IPS DF 6.9 (cell line): ENCODE measurements at regions not wholly inside any gene's neighbourhood (a gene's known extent, or its start where the extent isn't known, plus 50 kb on each side); places are given as distances from the start of the nearest gene placed in this dataset.

Experiments used
- DNase-seq: peaks from one replicate; pipeline ENCODE4 v3.0.0-alpha.2; 2013; ENCODE audit warnings: low read depth, low spot score
- H3K27ac ChIP-seq: one replicate; pipeline ENCODE4 v1.5.1; 2013; ENCODE audit warnings: low read length, control low read depth
- H3K27me3 ChIP-seq: 2 replicates; pipeline ENCODE4 v1.6.1; 2013; ENCODE audit warnings: mild to moderate bottlenecking, low read length; ENCODE audit not compliant: control insufficient read depth, insufficient read depth
- H3K36me3 ChIP-seq: 2 replicates; pipeline ENCODE4 v1.6.1; 2013; ENCODE audit warnings: low read length; ENCODE audit not compliant: control insufficient read depth, insufficient read depth
- H3K4me1 ChIP-seq: 2 replicates; pipeline ENCODE4 v1.6.1; 2013; ENCODE audit warnings: low read length; ENCODE audit not compliant: control insufficient read depth, insufficient read depth
- H3K4me3 ChIP-seq: 2 replicates; pipeline ENCODE4 v1.5.1; 2013; ENCODE audit warnings: mild to moderate bottlenecking, low read length
- H3K9me3 ChIP-seq: 2 replicates; pipeline ENCODE4 v1.6.1; 2013; ENCODE audit warnings: low read length, inconsistent platforms; ENCODE audit not compliant: control insufficient read depth, insufficient read depth
- WGBS: extraction: QIAGEN DNeasy Blood & Tissue Kit; methylation state at CpG from one replicate; pipeline ENCODE4 v1.1.7; 2013; ENCODE audit warnings: mixed read lengths, missing lambda C conversion rate; ENCODE audit not compliant: insufficient read length, insufficient coverage; 5-methylcytosine and 5-hydroxymethylcytosine counted together

GRCh38 chr16:35196313-35196712 is 1736.9 kb downstream of the TP53TG3F start:
- H3K9me3 ChIP-seq: peaks cover 18% of the 10 kb centered on the region
- H3K27ac ChIP-seq: no peak overlapping the region
- H3K4me1 ChIP-seq: no peaks in the 10 kb centered on the region
- H3K4me3 ChIP-seq: no peak overlapping the region
- no peaks in the 10 kb centered on the region for H3K27me3 ChIP-seq
- no peak for DNase-seq
- WGBS: no CpG with 5 or more reads among the region's 21 CpGs
- H3K36me3 ChIP-seq: no peaks in the 10 kb centered on the region

- Histone ChIP-seq H3K27me3 (no peaks in the 10 kb centered on the region), H3K9me3 (peaks cover 23% of the 10 kb centered on the region), H3K27ac (no peak overlapping the region), H3K4me1 (no peaks in the 10 kb centered on the region), H3K4me3 (no peak overlapping the region), H3K36me3 (no peaks in the 10 kb centered on the region)
- DNase-seq: no peak
- no CpG with 5 or more reads among the region's 10 CpGs for whole genome bisulfite sequencing
Measured at GRCh38 chr16:35197656-35198055, 1738.2 kb downstream of the TP53TG3F start.

- H3K4me3 ChIP-seq: no peak overlapping the region
- no peak overlapping the region for H3K27ac ChIP-seq
- WGBS: no CpG with 5 or more reads among the region's 26 CpGs
- peaks cover 27% of the 10 kb centered on the region for H3K9me3 ChIP-seq
- DNase-seq: no peak
- H3K36me3 ChIP-seq: no peaks in the 10 kb centered on the region
- no peaks in the 10 kb centered on the region for H3K27me3 ChIP-seq
- H3K4me1 ChIP-seq: no peaks in the 10 kb centered on the region
Measured at GRCh38 chr16:35198223-35199199, 1739.1 kb downstream of the TP53TG3F start.

GRCh38 chr16:35200662-35201061 is 1741.2 kb downstream of the TP53TG3F start:
- no peak overlapping the region for H3K27ac ChIP-seq
- H3K9me3 ChIP-seq: peaks cover 14% of the 10 kb centered on the region
- no CpG with 5 or more reads among the region's 1 CpG for WGBS

GRCh38 chr16:35201151-35201550 is 1741.7 kb downstream of the TP53TG3F start:
- no peaks in the 10 kb centered on the region for H3K27me3 ChIP-seq
- no CpG with 5 or more reads among the region's 5 CpGs for WGBS
- DNase-seq: no peak
- peaks cover 14% of the 10 kb centered on the region for H3K9me3 ChIP-seq
- H3K36me3 ChIP-seq: no peaks in the 10 kb centered on the region
- no peaks in the 10 kb centered on the region for H3K4me1 ChIP-seq
- no peak overlapping the region for H3K27ac ChIP-seq
- H3K4me3 ChIP-seq: no peak overlapping the region

More at GRCh38 chr16:35200662-35201061, 1741.2 kb downstream of the TP53TG3F start:
- Histone ChIP-seq H3K4me3 (no peak overlapping the region), H3K36me3 (no peaks in the 10 kb centered on the region), H3K27me3 (no peaks in the 10 kb centered on the region), H3K4me1 (no peaks in the 10 kb centered on the region)
- no peak for DNase-seq

GRCh38 chr16:35203636-35204035 is 1744.2 kb downstream of the TP53TG3F start:
- Histone ChIP-seq H3K27me3 (no peaks in the 10 kb centered on the region), H3K36me3 (no peaks in the 10 kb centered on the region), H3K4me1 (no peaks in the 10 kb centered on the region), H3K9me3 (peaks cover 14% of the 10 kb centered on the region), H3K4me3 (no peak overlapping the region), H3K27ac (no peak overlapping the region)
- no peak for DNase-seq
- no CpG with 5 or more reads among the region's 2 CpGs for WGBS

GRCh38 chr16:35207059-35207999 is 1747.9 kb downstream of the TP53TG3F start:
- Histone ChIP-seq H3K4me1 (no peaks in the 10 kb centered on the region), H3K27me3 (no peaks in the 10 kb centered on the region), H3K4me3 (no peak overlapping the region), H3K9me3 (peaks cover 15% of the 10 kb centered on the region), H3K36me3 (no peaks in the 10 kb centered on the region), H3K27ac (no peak overlapping the region)
- DNase-seq: no peak
- no CpG with 5 or more reads among the region's 54 CpGs for WGBS

- no CpG with 5 or more reads among the region's 35 CpGs for WGBS
Measured at GRCh38 chr16:35208001-35208935, 1748.9 kb downstream of the TP53TG3F start.

GRCh38 chr16:35210681-35211433 is 1751.4 kb downstream of the TP53TG3F start:
- Histone ChIP-seq H3K9me3 (peaks cover 14% of the 10 kb centered on the region), H3K36me3 (no peaks in the 10 kb centered on the region), H3K4me3 (no peak overlapping the region), H3K27ac (no peak overlapping the region), H3K27me3 (no peaks in the 10 kb centered on the region), H3K4me1 (no peaks in the 10 kb centered on the region)
- DNase-seq: no peak
- no CpG with 5 or more reads among the region's 3 CpGs for WGBS

More at GRCh38 chr16:35208001-35208935, 1748.9 kb downstream of the TP53TG3F start:
- DNase-seq: no peak
- Histone ChIP-seq H3K4me3 (no peak overlapping the region), H3K9me3 (peaks cover 12% of the 10 kb centered on the region), H3K27me3 (no peaks in the 10 kb centered on the region), H3K36me3 (no peaks in the 10 kb centered on the region), H3K27ac (no peak overlapping the region), H3K4me1 (no peaks in the 10 kb centered on the region)
